ENCODE measurements at regions not wholly inside any gene's neighbourhood (a gene's known extent, or its start where the extent isn't known, plus 50 kb on each side); places are given as distances from the start of the nearest gene placed in this dataset.

DNA sequence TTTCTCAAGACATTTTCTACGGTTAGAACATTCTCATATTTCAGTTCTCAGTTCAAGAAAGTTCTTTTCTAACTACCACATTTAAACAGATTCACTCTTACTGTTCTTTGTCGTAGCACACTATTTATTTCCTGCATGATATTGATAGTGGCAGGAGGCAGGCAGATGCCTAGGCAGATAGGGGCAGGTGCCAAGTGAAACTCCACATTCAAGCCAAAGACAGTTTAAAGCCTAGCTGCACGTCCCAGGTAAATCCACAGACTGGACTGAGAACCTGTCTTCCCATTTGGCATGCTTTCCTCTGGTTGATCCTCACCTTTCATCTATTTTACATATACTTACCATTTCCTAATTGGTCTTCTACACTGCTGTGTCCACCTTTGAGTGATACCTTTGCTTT, 359.3 kb downstream of the TMX3 start (continued):
- TF ChIP-seq TAF7 (optimal IDR thresholded peaks at IDR 0.05; ENCODE audit: borderline replicate concordance, low read depth, low read length) (no peak), SRF (IDR thresholded peaks at IDR 0.05; ENCODE audit: low read depth, low read length) (no peak), EGR1 (IDR thresholded peaks at IDR 0.05; ENCODE audit: borderline replicate concordance, low read depth, low read length) (no peak), SP4 (IDR thresholded peaks at IDR 0.05; ENCODE audit: low read length) (no peak)
